Immature natural killer cell (primary cell): ENCODE measurements at regions not wholly inside any gene's neighbourhood (a gene's known extent, or its start where the extent isn't known, plus 50 kb on each side); places are given as distances from the start of the nearest gene placed in this dataset.

ENCODE experiments used
- DNase-seq, 3 donors: peaks; one replicate each; pipeline ENCODE4 v3.0.0; 2022; ENCODE audit warnings: mixed read lengths in 1 of 3
- H3K27ac Mint-ChIP-seq, 6 donors: one replicate each; pipeline ENCODE4 v1.8.0; 2020; ENCODE audit warnings: mixed read lengths in 6 of 6, mild to moderate bottlenecking in 5 of 6, inconsistent platforms in 4 of 6, moderate library complexity in 3 of 6
- H3K27me3 Mint-ChIP-seq, 3 donors: one replicate each; pipeline ENCODE4 v1.8.0; 2020 to 2021; ENCODE audit warnings: low read depth in 3 of 3, mild to moderate bottlenecking in 3 of 3, mixed read lengths in 3 of 3, moderate library complexity in 3 of 3, inconsistent platforms in 1 of 3
- H3K36me3 Mint-ChIP-seq, 3 donors: one replicate each; pipeline ENCODE4 v1.8.0; 2020; ENCODE audit warnings: mixed read lengths in 3 of 3, inconsistent platforms in 2 of 3, mild to moderate bottlenecking in 2 of 3
- H3K4me1 Mint-ChIP-seq, 2 donors: one replicate each; pipeline ENCODE4 v1.8.0; 2020; ENCODE audit warnings: inconsistent platforms in 2 of 2, mild to moderate bottlenecking in 2 of 2, mixed read lengths in 2 of 2, moderate library complexity in 1 of 2
- H3K4me3 Mint-ChIP-seq, 5 donors: one replicate each; pipeline ENCODE4 v1.8.0; 2020; ENCODE audit warnings: mild to moderate bottlenecking in 5 of 5, mixed read lengths in 5 of 5, inconsistent platforms in 3 of 5, moderate library complexity in 3 of 5
- H3K9me3 Mint-ChIP-seq, 6 donors: one replicate each; pipeline ENCODE4 v1.8.0; 2020; ENCODE audit warnings: mild to moderate bottlenecking in 6 of 6, mixed read lengths in 6 of 6, inconsistent platforms in 4 of 6, moderate library complexity in 3 of 6

- no peaks in the 10 kb centered on the region for H3K4me1 Mint-ChIP-seq
- no peaks in the 10 kb centered on the region for H3K36me3 Mint-ChIP-seq
- no peak overlapping the region for H3K27ac Mint-ChIP-seq
- no peaks in the 10 kb centered on the region for H3K27me3 Mint-ChIP-seq
- no peak overlapping the region for H3K4me3 Mint-ChIP-seq
- peaks cover 0 to 12% (median 7%) of the 10 kb centered on the region in 6 donors for H3K9me3 Mint-ChIP-seq
- no peak for DNase-seq
Observed at GRCh38 chr4:12584116-12584875, 899.8 kb downstream of the RAB28 start.

- no peaks in the 10 kb centered on the region for H3K36me3 Mint-ChIP-seq
- H3K9me3 Mint-ChIP-seq, result peaks cover 0 to 16% (median 6%) of the 10 kb centered on the region in 6 donors
- no peaks in the 10 kb centered on the region for H3K4me1 Mint-ChIP-seq
- no peak overlapping the region for H3K4me3 Mint-ChIP-seq
- no peak for DNase-seq
- no peak overlapping the region for H3K27ac Mint-ChIP-seq
- no peaks in the 10 kb centered on the region for H3K27me3 Mint-ChIP-seq
Observed at GRCh38 chr4:12583275-12583674, 900.9 kb downstream of the RAB28 start.

GRCh38 chr4:12580787-12581186 is 903.4 kb downstream of the RAB28 start:
- Mint-ChIP-seq H3K27ac (no peak overlapping the region), H3K27me3 (peaks cover 0 to 2% (median 2%) of the 10 kb centered on the region in 3 donors), H3K4me3 (no peak overlapping the region), H3K4me1 (no peaks in the 10 kb centered on the region), H3K9me3 (peaks cover 6 to 21% (median 8%) of the 10 kb centered on the region in 6 donors), H3K36me3 (no peaks in the 10 kb centered on the region)
- DNase-seq, result no peak

GRCh38 chr4:12579172-12579571 is 905.0 kb downstream of the RAB28 start:
- DNase-seq, result no peak
- peaks cover 0 to 4% (median 2%) of the 10 kb centered on the region in 3 donors for H3K27me3 Mint-ChIP-seq
- no peak overlapping the region for H3K27ac Mint-ChIP-seq

GRCh38 chr4:12576409-12576808 is 907.7 kb downstream of the RAB28 start:
- H3K36me3 Mint-ChIP-seq, result no peaks in the 10 kb centered on the region
- no peak for DNase-seq
- H3K9me3 Mint-ChIP-seq, result peaks cover 6 to 46% (median 12%) of the 10 kb centered on the region in 6 donors
- H3K27ac Mint-ChIP-seq, result no peak overlapping the region
- peaks cover 0 to 4% (median 2%) of the 10 kb centered on the region in 3 donors for H3K27me3 Mint-ChIP-seq
- no peak overlapping the region for H3K4me3 Mint-ChIP-seq
- no peaks in the 10 kb centered on the region for H3K4me1 Mint-ChIP-seq

More at GRCh38 chr4:12579172-12579571, 905.0 kb downstream of the RAB28 start:
- Mint-ChIP-seq H3K9me3 (peaks cover 10 to 31% (median 14%) of the 10 kb centered on the region in 6 donors), H3K4me3 (no peak overlapping the region), H3K4me1 (no peaks in the 10 kb centered on the region), H3K36me3 (no peaks in the 10 kb centered on the region)

GRCh38 chr4:12573716-12574115 is 910.4 kb downstream of the RAB28 start:
- peaks cover 4 to 29% (median 11%) of the 10 kb centered on the region in 6 donors for H3K9me3 Mint-ChIP-seq
- no peaks in the 10 kb centered on the region for H3K4me1 Mint-ChIP-seq
- no peak overlapping the region for H3K4me3 Mint-ChIP-seq
- H3K27ac Mint-ChIP-seq, result no peak overlapping the region
- H3K27me3 Mint-ChIP-seq, result peaks cover 0 to 4% (median 2%) of the 10 kb centered on the region in 3 donors
- no peak for DNase-seq
- H3K36me3 Mint-ChIP-seq, result no peaks in the 10 kb centered on the region

GRCh38 chr4:12562476-12563140 is 921.5 kb downstream of the RAB28 start:
- Mint-ChIP-seq H3K9me3 (peaks cover 0 to 17% (median 6%) of the 10 kb centered on the region in 6 donors), H3K36me3 (no peaks in the 10 kb centered on the region), H3K27ac (no peak overlapping the region), H3K27me3 (no peaks in the 10 kb centered on the region), H3K4me1 (no peaks in the 10 kb centered on the region), H3K4me3 (no peak overlapping the region)
- DNase-seq, result no peak

- Mint-ChIP-seq H3K4me3 (no peak overlapping the region), H3K36me3 (no peaks in the 10 kb centered on the region), H3K9me3 (peaks cover 0 to 17% (median 7%) of the 10 kb centered on the region in 6 donors), H3K27me3 (no peaks in the 10 kb centered on the region), H3K27ac (no peak overlapping the region), H3K4me1 (no peaks in the 10 kb centered on the region)
- DNase-seq, result no peak
Observed at GRCh38 chr4:12562021-12562420, 922.1 kb downstream of the RAB28 start.

GRCh38 chr4:12555011-12555410 is 929.1 kb downstream of the RAB28 start:
- no peaks in the 10 kb centered on the region for H3K4me1 Mint-ChIP-seq
- no peak for DNase-seq
- no peak overlapping the region for H3K4me3 Mint-ChIP-seq
- peaks cover 4 to 43% (median 14%) of the 10 kb centered on the region in 6 donors for H3K9me3 Mint-ChIP-seq
- no peak overlapping the region for H3K27ac Mint-ChIP-seq
- H3K27me3 Mint-ChIP-seq, result no peaks in the 10 kb centered on the region
- H3K36me3 Mint-ChIP-seq, result no peaks in the 10 kb centered on the region

- no peak for DNase-seq
- Mint-ChIP-seq H3K4me1 (no peaks in the 10 kb centered on the region), H3K27me3 (peaks cover 0 to 3% (median 0%) of the 10 kb centered on the region in 3 donors), H3K4me3 (no peak overlapping the region), H3K27ac (no peak overlapping the region), H3K9me3 (peaks cover 3 to 18% (median 13%) of the 10 kb centered on the region in 6 donors), H3K36me3 (no peaks in the 10 kb centered on the region)
Observed at GRCh38 chr4:12548678-12549077, 935.5 kb downstream of the RAB28 start.

GRCh38 chr4:12545812-12546211 is 938.3 kb downstream of the RAB28 start:
- H3K4me1 Mint-ChIP-seq, result no peaks in the 10 kb centered on the region
- no peak overlapping the region for H3K27ac Mint-ChIP-seq
- peaks cover 2 to 15% (median 5%) of the 10 kb centered on the region in 6 donors for H3K9me3 Mint-ChIP-seq
- H3K4me3 Mint-ChIP-seq, result no peak overlapping the region
- peaks cover 0 to 3% (median 0%) of the 10 kb centered on the region in 3 donors for H3K27me3 Mint-ChIP-seq
- H3K36me3 Mint-ChIP-seq, result no peaks in the 10 kb centered on the region
- DNase-seq, result no peak

GRCh38 chr4:12538162-12538561 is 946.0 kb downstream of the RAB28 start:
- Mint-ChIP-seq H3K27me3 (peaks cover 0 to 2% (median 0%) of the 10 kb centered on the region in 3 donors), H3K27ac (no peak overlapping the region), H3K9me3 (peaks cover 6 to 15% (median 10%) of the 10 kb centered on the region in 6 donors), H3K4me1 (no peaks in the 10 kb centered on the region), H3K4me3 (no peak overlapping the region), H3K36me3 (no peaks in the 10 kb centered on the region)
- DNase-seq, result no peak

- H3K27me3 Mint-ChIP-seq, result peaks cover 0 to 4% (median 0%) of the 10 kb centered on the region in 3 donors
- no peak for DNase-seq
- H3K4me3 Mint-ChIP-seq, result no peak overlapping the region
- H3K9me3 Mint-ChIP-seq, result peaks cover 2 to 8% (median 6%) of the 10 kb centered on the region in 6 donors
- H3K27ac Mint-ChIP-seq, result no peak overlapping the region
- H3K36me3 Mint-ChIP-seq, result no peaks in the 10 kb centered on the region
- no peaks in the 10 kb centered on the region for H3K4me1 Mint-ChIP-seq
Observed at GRCh38 chr4:12534684-12535083, 949.5 kb downstream of the RAB28 start.

- Mint-ChIP-seq H3K4me3 (no peak overlapping the region), H3K27me3 (no peaks in the 10 kb centered on the region), H3K9me3 (peaks cover 9 to 55% (median 19%) of the 10 kb centered on the region in 6 donors), H3K4me1 (no peaks in the 10 kb centered on the region), H3K36me3 (no peaks in the 10 kb centered on the region), H3K27ac (no peak overlapping the region)
- DNase-seq, result no peak
Observed at GRCh38 chr4:12519426-12519825, 964.7 kb downstream of the RAB28 start.
